Right lobe of liver (tissue), 4 donors: ENCODE measurements at regions not wholly inside any gene's neighbourhood (a gene's known extent, or its start where the extent isn't known, plus 50 kb on each side); places are given as distances from the start of the nearest gene placed in this dataset.

Source experiments
- CTCF ChIP-seq, 4 donors: fragments of 200-600 bp in 3 of 4; fragments of 450-650 bp in 1 of 4; IDR thresholded peaks; one replicate each; pipeline versions ENCODE4 v1.5.1 to v1.8.0; 2016 to 2022; ENCODE audit warnings: antibody characterized with exemption in 4 of 4, mild to moderate bottlenecking in 2 of 4
- POLR2A ChIP-seq: fragments of 450-650 bp; IDR thresholded peaks from one replicate; pipeline ENCODE4 v1.6.1; 2017; ENCODE audit warnings: antibody characterized with exemption, mild to moderate bottlenecking
- donor health status: DM: no; HTN: no; CAD: no.
- donor health status: DM: no; HTN: no; CAD: no.
- donor health status: DM: no; HTN: yes; CAD: no.

- no peak for TF ChIP-seq POLR2A
- peak; percentile 7 to 38 (median 22) for TF ChIP-seq CTCF (IDR thresholded peaks at IDR 0.05)
Measured at GRCh38 chr1:101136739-101137138, 100.1 kb upstream of the S1PR1 start.
